ENCODE measurements at regions not wholly inside any gene's neighbourhood (a gene's known extent, or its start where the extent isn't known, plus 50 kb on each side); places are given as distances from the start of the nearest gene placed in this dataset.

GRCh38 chr6:16006681-16007080 lies 122.2 kb upstream of the MYLIP start:
- Histone ChIP-seq H3K9me3 (ENCODE audit: control insufficient read depth, low read length) (no peaks in the 10 kb centered on the region), H3K4me1 (ENCODE audit: control insufficient read depth, insufficient read depth, low read length) (peaks cover 11% of the 10 kb centered on the region), H3K36me3 (ENCODE audit: control insufficient read depth, insufficient read depth, low read length, severe bottlenecking) (no peaks in the 10 kb centered on the region), H3K9ac (ENCODE audit: low read length) (no peak overlapping the region), H3K27me3 (replicated peaks; ENCODE audit: control insufficient read depth, insufficient read depth, low read length) (no peaks in the 10 kb centered on the region), H3K4me3 (ENCODE audit: low read length) (no peak overlapping the region)
- DNase-seq (ENCODE audit: low read depth), result no peak

GRCh38 chr6:16004934-16005679 lies 123.8 kb upstream of the MYLIP start:
- H3K4me3 ChIP-seq (ENCODE audit: low read length), result peak overlapping the region; percentile 32
- peaks cover 11% of the 10 kb centered on the region for H3K4me1 ChIP-seq (ENCODE audit: control insufficient read depth, insufficient read depth, low read length)
- H3K36me3 ChIP-seq (ENCODE audit: control insufficient read depth, insufficient read depth, low read length, severe bottlenecking), result no peaks in the 10 kb centered on the region
- H3K27me3 ChIP-seq (replicated peaks; ENCODE audit: control insufficient read depth, insufficient read depth, low read length), result no peaks in the 10 kb centered on the region
- no peaks in the 10 kb centered on the region for H3K9me3 ChIP-seq (ENCODE audit: control insufficient read depth, low read length)
- no peak for DNase-seq (ENCODE audit: low read depth)
- H3K9ac ChIP-seq (ENCODE audit: low read length), result no peak overlapping the region

DNA sequence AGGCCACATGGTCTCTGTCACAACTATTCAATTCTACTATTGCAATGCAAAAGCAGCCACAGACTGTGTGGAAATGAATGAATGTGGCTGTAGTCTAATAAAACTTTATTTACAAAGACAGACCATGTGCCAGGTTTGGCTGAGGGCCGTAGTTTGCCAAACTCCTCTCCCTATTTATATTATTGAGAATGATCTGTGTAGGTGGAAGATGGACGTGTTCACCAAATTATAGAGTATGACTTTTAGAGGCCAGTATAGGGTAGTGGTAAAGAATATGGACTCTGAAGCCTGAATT lies 125.7 kb upstream of the MYLIP start:
- H3K36me3 ChIP-seq (ENCODE audit: control insufficient read depth, insufficient read depth, low read length, severe bottlenecking), result no peaks in the 10 kb centered on the region
- H3K9ac ChIP-seq (ENCODE audit: low read length), result no peak overlapping the region
- H3K9me3 ChIP-seq (ENCODE audit: control insufficient read depth, low read length), result no peaks in the 10 kb centered on the region
- no peak overlapping the region for H3K4me3 ChIP-seq (ENCODE audit: low read length)
- H3K4me1 ChIP-seq (ENCODE audit: control insufficient read depth, insufficient read depth, low read length), result peaks cover 11% of the 10 kb centered on the region
- H3K27me3 ChIP-seq (replicated peaks; ENCODE audit: control insufficient read depth, insufficient read depth, low read length), result peaks cover 8% of the 10 kb centered on the region
- DNase-seq (ENCODE audit: low read depth), result no peak

- Histone ChIP-seq H3K36me3 (ENCODE audit: control insufficient read depth, insufficient read depth, low read length, severe bottlenecking) (no peaks in the 10 kb centered on the region), H3K27me3 (replicated peaks; ENCODE audit: control insufficient read depth, insufficient read depth, low read length) (peaks cover 8% of the 10 kb centered on the region), H3K9ac (ENCODE audit: low read length) (no peak overlapping the region), H3K4me1 (ENCODE audit: control insufficient read depth, insufficient read depth, low read length) (peaks cover 11% of the 10 kb centered on the region), H3K4me3 (ENCODE audit: low read length) (no peak overlapping the region), H3K9me3 (ENCODE audit: control insufficient read depth, low read length) (no peaks in the 10 kb centered on the region)
- DNase-seq (ENCODE audit: low read depth), result no peak
Observed at GRCh38 chr6:16002332-16003196, 126.3 kb upstream of the MYLIP start.

DNA sequence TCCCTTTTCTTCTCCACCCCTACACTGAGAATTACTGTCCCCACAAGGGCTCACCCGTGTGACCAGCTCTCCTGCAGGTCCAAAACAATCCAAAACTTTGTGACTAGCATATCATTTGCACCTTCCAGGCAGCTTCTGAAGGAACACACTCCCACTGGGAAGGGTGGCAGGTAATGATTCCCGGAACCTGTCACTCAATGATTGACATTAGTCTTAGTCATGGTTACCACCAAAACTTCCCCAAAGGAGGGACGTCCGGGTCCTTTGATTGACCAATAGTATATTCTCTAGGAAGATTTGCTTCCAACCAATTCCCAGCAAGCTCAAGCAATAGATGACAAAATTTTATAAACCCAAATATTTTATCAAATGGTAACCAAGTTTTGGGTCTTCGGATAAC lies 127.7 kb upstream of the MYLIP start:
- DNase-seq (ENCODE audit: low read depth), result no peak
- peaks cover 8% of the 10 kb centered on the region for H3K27me3 ChIP-seq (replicated peaks; ENCODE audit: control insufficient read depth, insufficient read depth, low read length)
- no peak overlapping the region for H3K4me3 ChIP-seq (ENCODE audit: low read length)
- H3K36me3 ChIP-seq (ENCODE audit: control insufficient read depth, insufficient read depth, low read length, severe bottlenecking), result no peaks in the 10 kb centered on the region
- H3K9me3 ChIP-seq (ENCODE audit: control insufficient read depth, low read length), result no peaks in the 10 kb centered on the region
- peaks cover 13% of the 10 kb centered on the region for H3K4me1 ChIP-seq (ENCODE audit: control insufficient read depth, insufficient read depth, low read length)
- H3K9ac ChIP-seq (ENCODE audit: low read length), result no peak overlapping the region

DNA sequence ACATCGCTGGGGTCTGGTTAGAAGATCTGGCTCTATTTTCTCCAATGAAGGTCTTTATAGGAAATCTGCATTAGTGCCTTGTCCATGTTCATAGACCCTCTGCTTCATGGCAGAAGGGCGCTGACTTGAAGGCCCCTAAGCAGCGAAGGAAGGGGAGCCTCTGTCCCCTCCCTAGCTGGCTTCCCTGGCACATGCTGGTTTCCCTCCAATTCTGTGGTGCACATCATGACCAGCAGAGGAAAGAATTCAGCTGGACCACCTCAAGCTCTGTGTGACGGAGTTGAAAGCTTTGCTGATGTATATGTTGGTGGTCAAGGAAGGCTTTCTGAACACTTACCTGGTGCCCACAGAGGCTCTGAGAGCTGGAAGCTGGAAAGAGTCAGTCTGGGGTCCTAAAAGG lies 129.7 kb upstream of the MYLIP start:
- Histone ChIP-seq H3K27me3 (replicated peaks; ENCODE audit: control insufficient read depth, insufficient read depth, low read length) (peaks cover 8% of the 10 kb centered on the region), H3K9me3 (ENCODE audit: control insufficient read depth, low read length) (no peaks in the 10 kb centered on the region), H3K9ac (ENCODE audit: low read length) (no peak overlapping the region), H3K4me1 (ENCODE audit: control insufficient read depth, insufficient read depth, low read length) (peaks cover 17% of the 10 kb centered on the region), H3K36me3 (ENCODE audit: control insufficient read depth, insufficient read depth, low read length, severe bottlenecking) (no peaks in the 10 kb centered on the region), H3K4me3 (ENCODE audit: low read length) (no peak overlapping the region)
- DNase-seq (ENCODE audit: low read depth), result no peak

DNA sequence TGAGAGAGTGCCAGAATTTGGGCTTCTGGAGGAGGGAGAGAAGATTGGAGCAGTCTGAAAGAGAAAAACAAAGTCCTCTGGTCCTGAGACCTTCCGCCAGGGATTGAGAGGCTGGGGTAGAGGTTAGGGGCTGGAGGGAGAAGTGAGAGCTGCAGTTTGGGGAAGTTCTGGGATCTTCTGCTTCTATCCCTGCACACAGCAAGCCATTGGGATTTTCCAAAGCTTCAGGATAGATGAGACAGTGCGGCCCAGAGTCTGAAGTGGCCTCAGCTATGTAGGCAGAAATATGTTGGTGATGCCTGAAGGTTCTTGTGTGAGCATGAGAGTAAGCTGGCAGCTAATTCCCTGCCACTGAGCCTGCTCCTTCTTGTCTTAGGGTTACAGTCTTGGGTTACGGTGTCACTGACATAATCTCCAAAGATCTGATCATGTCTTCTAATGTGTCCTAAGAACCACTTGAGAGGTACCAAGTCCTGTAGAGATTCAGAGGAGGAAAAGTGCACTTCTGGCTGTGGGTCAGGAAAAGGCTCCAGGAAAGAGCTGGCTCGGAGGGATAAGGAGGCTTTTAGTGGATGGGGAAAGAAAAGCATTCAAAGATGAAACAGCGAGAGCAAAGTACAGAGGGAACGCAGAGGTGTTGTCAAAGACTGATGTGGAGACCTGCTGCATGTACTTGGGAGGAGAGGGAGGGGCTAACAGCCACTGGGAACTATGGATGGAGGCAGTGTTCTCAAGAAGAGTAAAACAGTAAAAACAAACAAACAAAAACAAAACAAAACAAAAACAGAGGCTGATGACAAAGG lies 131.1 kb upstream of the MYLIP start:
- Histone ChIP-seq H3K4me1 (ENCODE audit: control insufficient read depth, insufficient read depth, low read length) (peaks cover 17% of the 10 kb centered on the region), H3K4me3 (ENCODE audit: low read length) (no peak overlapping the region), H3K9me3 (ENCODE audit: control insufficient read depth, low read length) (no peaks in the 10 kb centered on the region), H3K9ac (ENCODE audit: low read length) (no peak overlapping the region), H3K27me3 (replicated peaks; ENCODE audit: control insufficient read depth, insufficient read depth, low read length) (peaks cover 8% of the 10 kb centered on the region), H3K36me3 (ENCODE audit: control insufficient read depth, insufficient read depth, low read length, severe bottlenecking) (no peaks in the 10 kb centered on the region)
- no peak for DNase-seq (ENCODE audit: low read depth)

GRCh38 chr6:15996030-15996429 lies 132.9 kb upstream of the MYLIP start:
- H3K4me1 ChIP-seq (ENCODE audit: control insufficient read depth, insufficient read depth, low read length), result peaks cover 17% of the 10 kb centered on the region
- DNase-seq (ENCODE audit: low read depth), result no peak

DNA sequence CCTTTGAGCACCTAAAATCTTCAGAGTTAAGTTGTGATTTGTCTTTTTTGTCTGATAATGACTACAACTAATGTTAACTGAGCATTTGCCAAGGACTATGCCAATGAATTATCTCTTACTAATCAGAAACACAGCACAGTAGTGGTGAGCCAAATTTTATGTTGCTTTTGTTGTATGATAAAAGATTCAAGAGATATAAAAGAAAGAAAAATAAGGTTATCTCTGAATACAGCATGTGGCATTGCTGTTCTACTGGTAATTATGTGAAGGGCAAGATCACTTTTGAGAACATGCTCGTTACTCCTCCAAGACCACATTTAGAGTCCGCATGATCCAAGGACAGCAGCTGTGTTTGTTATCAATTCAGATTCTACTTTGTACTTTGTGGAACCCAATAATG lies 133.4 kb upstream of the MYLIP start:
- Histone ChIP-seq H3K4me1 (ENCODE audit: control insufficient read depth, insufficient read depth, low read length) (peaks cover 17% of the 10 kb centered on the region), H3K9me3 (ENCODE audit: control insufficient read depth, low read length) (no peaks in the 10 kb centered on the region), H3K27me3 (replicated peaks; ENCODE audit: control insufficient read depth, insufficient read depth, low read length) (peaks cover 8% of the 10 kb centered on the region), H3K9ac (ENCODE audit: low read length) (no peak overlapping the region), H3K36me3 (ENCODE audit: control insufficient read depth, insufficient read depth, low read length, severe bottlenecking) (no peaks in the 10 kb centered on the region), H3K4me3 (ENCODE audit: low read length) (no peak overlapping the region)
- no peak for DNase-seq (ENCODE audit: low read depth)

More at GRCh38 chr6:15996030-15996429, 132.9 kb upstream of the MYLIP start:
- Histone ChIP-seq H3K4me3 (ENCODE audit: low read length) (no peak overlapping the region), H3K27me3 (replicated peaks; ENCODE audit: control insufficient read depth, insufficient read depth, low read length) (peaks cover 8% of the 10 kb centered on the region), H3K36me3 (ENCODE audit: control insufficient read depth, insufficient read depth, low read length, severe bottlenecking) (no peaks in the 10 kb centered on the region), H3K9ac (ENCODE audit: low read length) (no peak overlapping the region), H3K9me3 (ENCODE audit: control insufficient read depth, low read length) (no peaks in the 10 kb centered on the region)

- H3K9me3 ChIP-seq (ENCODE audit: control insufficient read depth, low read length), result no peaks in the 10 kb centered on the region
- H3K27me3 ChIP-seq (replicated peaks; ENCODE audit: control insufficient read depth, insufficient read depth, low read length), result peaks cover 8% of the 10 kb centered on the region
- no peak overlapping the region for H3K4me3 ChIP-seq (ENCODE audit: low read length)
- no peak overlapping the region for H3K9ac ChIP-seq (ENCODE audit: low read length)
- peaks cover 17% of the 10 kb centered on the region for H3K4me1 ChIP-seq (ENCODE audit: control insufficient read depth, insufficient read depth, low read length)
- H3K36me3 ChIP-seq (ENCODE audit: control insufficient read depth, insufficient read depth, low read length, severe bottlenecking), result no peaks in the 10 kb centered on the region
- no peak for DNase-seq (ENCODE audit: low read depth)
Observed at GRCh38 chr6:15994814-15995459, 133.9 kb upstream of the MYLIP start.

Data from adipocyte (in vitro differentiated cells).